ENCODE measurements at regions not wholly inside any gene's neighbourhood (a gene's known extent, or its start where the extent isn't known, plus 50 kb on each side); places are given as distances from the start of the nearest gene placed in this dataset.
"Not testable (repeated sequence)": the region's sequence is repeated elsewhere in the genome, so short reads cannot be mapped to it uniquely, and the experiment has no call there.

- no peak for DNase-seq
- no peaks in the 10 kb centered on the region for H4K20me1 ChIP-seq (ENCODE audit: insufficient read depth)
- TF ChIP-seq SIN3A (IDR thresholded peaks at IDR 0.05; ENCODE audit: borderline replicate concordance, low read depth, low read length), result no peak
- H3K27ac ChIP-seq (ENCODE audit: low read depth in 2 of 2, low read length in 1 of 2), result no peak overlapping the region
- no peaks in the 10 kb centered on the region for H3K9me2 ChIP-seq
- no peaks in the 10 kb centered on the region; the same call in 1 of the 2 replicates for H3K9me3 ChIP-seq
- no peak overlapping the region for H3K4me2 ChIP-seq
- no peak overlapping the region for H2AFZ ChIP-seq (ENCODE audit: low read depth)
- no peaks in the 10 kb centered on the region for H3F3A ChIP-seq (replicated peaks; ENCODE audit: insufficient read depth)
- H3K79me2 ChIP-seq (ENCODE audit: insufficient read depth), result no peaks in the 10 kb centered on the region
- no peaks in the 10 kb centered on the region for H3K36me3 ChIP-seq (replicated peaks in 1 of 2; ENCODE audit: control insufficient read depth in 1 of 2, insufficient read depth in 2 of 2, low read length in 1 of 2)
- WGBS (ENCODE audit: low lambda C conversion rate), result 32% methylated on average over 1 of the region's 1 CpG
- no peaks in the 10 kb centered on the region for H3K4me1 ChIP-seq (ENCODE audit: control insufficient read depth in 1 of 2, insufficient read depth in 2 of 2, low read depth in 1 of 2, low read length in 1 of 2)
- ChIA-PET CTCF (no interaction called here), POLR2A (no interaction called here)
- no peak overlapping the region for H3K4me3 ChIP-seq (ENCODE audit: low read depth in 2 of 2, low read length in 1 of 2)
- no peak overlapping the region for H3K9ac ChIP-seq
- H3K27me3 ChIP-seq (ENCODE audit: insufficient read depth), result no peaks in the 10 kb centered on the region
Observed at GRCh38 chr11:71316701-71317100, 64.3 kb upstream of the SHANK2 start.

- H3K36me3 ChIP-seq (replicated peaks in 1 of 2; ENCODE audit: control insufficient read depth in 1 of 2, insufficient read depth in 2 of 2, low read length in 1 of 2); H4K20me1 ChIP-seq (ENCODE audit: insufficient read depth); H3K27ac ChIP-seq (ENCODE audit: low read depth in 2 of 2, low read length in 1 of 2); CTCF ChIA-PET; H2AFZ ChIP-seq (ENCODE audit: low read depth); H3K9ac ChIP-seq; DNase-seq; H3F3A ChIP-seq (replicated peaks; ENCODE audit: insufficient read depth); H3K4me1 ChIP-seq (ENCODE audit: control insufficient read depth in 1 of 2, insufficient read depth in 2 of 2, low read depth in 1 of 2, low read length in 1 of 2); H3K4me3 ChIP-seq (ENCODE audit: low read depth in 2 of 2, low read length in 1 of 2); POLR2A ChIA-PET; H3K9me3 ChIP-seq; H3K79me2 ChIP-seq (ENCODE audit: insufficient read depth); H3K27me3 ChIP-seq (ENCODE audit: insufficient read depth); H3K4me2 ChIP-seq; H3K9me2 ChIP-seq: not testable (repeated sequence)
- 45% methylated on average over 9 of the region's 9 CpGs for WGBS (ENCODE audit: low lambda C conversion rate)
Observed at GRCh38 chr11:71312616-71313015, 60.2 kb upstream of the SHANK2 start.

- Histone ChIP-seq H3K9me2 (no peaks in the 10 kb centered on the region), H3K9ac (no peak overlapping the region), H3K9me3 (no peaks in the 10 kb centered on the region; the same call in 1 of the 2 replicates), H3F3A (replicated peaks; ENCODE audit: insufficient read depth) (no peaks in the 10 kb centered on the region), H3K79me2 (ENCODE audit: insufficient read depth) (no peaks in the 10 kb centered on the region), H3K4me3 (ENCODE audit: low read depth in 2 of 2, low read length in 1 of 2) (no peak overlapping the region), H3K4me2 (no peak overlapping the region), H3K4me1 (ENCODE audit: control insufficient read depth in 1 of 2, insufficient read depth in 2 of 2, low read depth in 1 of 2, low read length in 1 of 2) (no peaks in the 10 kb centered on the region), H3K27me3 (ENCODE audit: insufficient read depth) (no peaks in the 10 kb centered on the region), H3K36me3 (replicated peaks in 1 of 2; ENCODE audit: control insufficient read depth in 1 of 2, insufficient read depth in 2 of 2, low read length in 1 of 2) (no peaks in the 10 kb centered on the region), H3K27ac (ENCODE audit: low read depth in 2 of 2, low read length in 1 of 2) (no peak overlapping the region), H4K20me1 (ENCODE audit: insufficient read depth) (no peaks in the 10 kb centered on the region), H2AFZ (ENCODE audit: low read depth) (no peak overlapping the region)
- DNase-seq, result no peak
- ChIA-PET POLR2A (no interaction called here), CTCF (interaction anchor here (1.6 kb wide), 1 partner anchor 19 kb away, joined by 3 read pairs; no protein-coding TSS in a partner anchor)
- TF ChIP-seq SIN3A (IDR thresholded peaks at IDR 0.05; ENCODE audit: borderline replicate concordance, low read depth, low read length) (no peak), FOXM1 (IDR thresholded peaks at IDR 0.05; ENCODE audit: low read depth) (no peak), RCOR1 (IDR thresholded peaks at IDR 0.05; ENCODE audit: low read length) (no peak), NRF1 (IDR thresholded peaks at IDR 0.05; ENCODE audit: low read depth, low read length) (no peak), CTCF (IDR thresholded peaks at IDR 0.05) (no peak), EZH2phosphoT487 (IDR thresholded peaks at IDR 0.05; ENCODE audit: borderline replicate concordance, low read depth) (no peak), MXI1 (IDR thresholded peaks at IDR 0.05; ENCODE audit: low read depth, low read length) (no peak), NFIC (IDR thresholded peaks at IDR 0.05; ENCODE audit: borderline replicate concordance) (no peak), GABPA (IDR thresholded peaks at IDR 0.05; ENCODE audit: low read depth) (no peak), RFX5 (IDR thresholded peaks at IDR 0.05; ENCODE audit: low read length) (no peak), ELF1 (IDR thresholded peaks at IDR 0.05) (no peak), GATA2 (CRISPR knock-in tag; IDR thresholded peaks at IDR 0.05) (no peak)
- TF ChIP-seq, protein P1, sequence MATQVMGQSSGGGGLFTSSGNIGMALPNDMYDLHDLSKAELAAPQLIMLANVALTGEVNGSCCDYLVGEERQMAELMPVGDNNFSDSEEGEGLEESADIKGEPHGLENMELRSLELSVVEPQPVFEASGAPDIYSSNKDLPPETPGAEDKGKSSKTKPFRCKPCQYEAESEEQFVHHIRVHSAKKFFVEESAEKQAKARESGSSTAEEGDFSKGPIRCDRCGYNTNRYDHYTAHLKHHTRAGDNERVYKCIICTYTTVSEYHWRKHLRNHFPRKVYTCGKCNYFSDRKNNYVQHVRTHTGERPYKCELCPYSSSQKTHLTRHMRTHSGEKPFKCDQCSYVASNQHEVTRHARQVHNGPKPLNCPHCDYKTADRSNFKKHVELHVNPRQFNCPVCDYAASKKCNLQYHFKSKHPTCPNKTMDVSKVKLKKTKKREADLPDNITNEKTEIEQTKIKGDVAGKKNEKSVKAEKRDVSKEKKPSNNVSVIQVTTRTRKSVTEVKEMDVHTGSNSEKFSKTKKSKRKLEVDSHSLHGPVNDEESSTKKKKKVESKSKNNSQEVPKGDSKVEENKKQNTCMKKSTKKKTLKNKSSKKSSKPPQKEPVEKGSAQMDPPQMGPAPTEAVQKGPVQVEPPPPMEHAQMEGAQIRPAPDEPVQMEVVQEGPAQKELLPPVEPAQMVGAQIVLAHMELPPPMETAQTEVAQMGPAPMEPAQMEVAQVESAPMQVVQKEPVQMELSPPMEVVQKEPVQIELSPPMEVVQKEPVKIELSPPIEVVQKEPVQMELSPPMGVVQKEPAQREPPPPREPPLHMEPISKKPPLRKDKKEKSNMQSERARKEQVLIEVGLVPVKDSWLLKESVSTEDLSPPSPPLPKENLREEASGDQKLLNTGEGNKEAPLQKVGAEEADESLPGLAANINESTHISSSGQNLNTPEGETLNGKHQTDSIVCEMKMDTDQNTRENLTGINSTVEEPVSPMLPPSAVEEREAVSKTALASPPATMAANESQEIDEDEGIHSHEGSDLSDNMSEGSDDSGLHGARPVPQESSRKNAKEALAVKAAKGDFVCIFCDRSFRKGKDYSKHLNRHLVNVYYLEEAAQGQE (IDR thresholded peaks at IDR 0.05; ENCODE audit: low read depth, low read length), result no peak
- TF ChIP-seq, protein P2, sequence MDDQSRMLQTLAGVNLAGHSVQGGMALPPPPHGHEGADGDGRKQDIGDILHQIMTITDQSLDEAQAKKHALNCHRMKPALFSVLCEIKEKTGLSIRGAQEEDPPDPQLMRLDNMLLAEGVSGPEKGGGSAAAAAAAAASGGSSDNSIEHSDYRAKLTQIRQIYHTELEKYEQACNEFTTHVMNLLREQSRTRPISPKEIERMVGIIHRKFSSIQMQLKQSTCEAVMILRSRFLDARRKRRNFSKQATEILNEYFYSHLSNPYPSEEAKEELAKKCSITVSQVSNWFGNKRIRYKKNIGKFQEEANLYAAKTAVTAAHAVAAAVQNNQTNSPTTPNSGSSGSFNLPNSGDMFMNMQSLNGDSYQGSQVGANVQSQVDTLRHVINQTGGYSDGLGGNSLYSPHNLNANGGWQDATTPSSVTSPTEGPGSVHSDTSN (IDR thresholded peaks at IDR 0.05), result no peak
- TF ChIP-seq, protein P3, sequence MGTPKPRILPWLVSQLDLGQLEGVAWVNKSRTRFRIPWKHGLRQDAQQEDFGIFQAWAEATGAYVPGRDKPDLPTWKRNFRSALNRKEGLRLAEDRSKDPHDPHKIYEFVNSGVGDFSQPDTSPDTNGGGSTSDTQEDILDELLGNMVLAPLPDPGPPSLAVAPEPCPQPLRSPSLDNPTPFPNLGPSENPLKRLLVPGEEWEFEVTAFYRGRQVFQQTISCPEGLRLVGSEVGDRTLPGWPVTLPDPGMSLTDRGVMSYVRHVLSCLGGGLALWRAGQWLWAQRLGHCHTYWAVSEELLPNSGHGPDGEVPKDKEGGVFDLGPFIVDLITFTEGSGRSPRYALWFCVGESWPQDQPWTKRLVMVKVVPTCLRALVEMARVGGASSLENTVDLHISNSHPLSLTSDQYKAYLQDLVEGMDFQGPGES (IDR thresholded peaks at IDR 0.05; ENCODE audit: low read depth, low read length), result no peak
- 51% methylated on average over 15 of the region's 15 CpGs for WGBS (ENCODE audit: low lambda C conversion rate)
Observed at GRCh38 chr11:71311928-71312510, 59.6 kb upstream of the SHANK2 start.

Data from SK-N-SH (cell line).